ENCODE measurements at regions not wholly inside any gene's neighbourhood (a gene's known extent, or its start where the extent isn't known, plus 50 kb on each side); places are given as distances from the start of the nearest gene placed in this dataset.

GRCh38 chr11:82105331-82105998 is 628.2 kb downstream of the FAM181B start:
- no peak for DNase-seq (ENCODE audit: low read depth)
- Histone ChIP-seq H3K36me3 (ENCODE audit: control insufficient read depth, insufficient read depth, low read length) (no peaks in the 10 kb centered on the region), H3K4me3 (ENCODE audit: low read depth, low read length) (no peak overlapping the region), H3K27me3 (ENCODE audit: control insufficient read depth, insufficient read depth, low read length) (no peaks in the 10 kb centered on the region)
- TF ChIP-seq CTCF (IDR thresholded peaks at IDR 0.05; ENCODE audit: insufficient read depth, low read length, poor library complexity, severe bottlenecking) = no peak

DNA sequence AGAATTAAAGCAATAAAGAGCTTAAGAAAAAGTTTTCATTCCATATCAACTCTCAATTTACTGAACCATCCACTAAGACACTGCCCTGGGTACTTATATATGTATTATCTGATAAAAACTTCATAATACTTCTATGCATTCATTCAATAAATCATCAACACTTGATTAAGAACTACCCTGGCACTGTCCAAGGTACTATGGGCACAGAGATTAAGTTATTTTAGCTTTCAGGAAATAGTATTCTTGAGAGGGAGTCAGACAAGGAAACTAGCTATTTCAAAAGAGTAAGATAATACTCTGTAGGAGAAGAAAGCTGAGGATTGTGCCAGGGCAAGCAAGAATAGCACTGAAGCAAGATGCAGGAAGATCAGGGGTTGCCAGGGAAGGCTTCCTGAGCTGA is 640.8 kb downstream of the FAM181B start:
- DNase-seq (ENCODE audit: low read depth) = no peak
- TF ChIP-seq CTCF (IDR thresholded peaks at IDR 0.05; ENCODE audit: insufficient read depth, low read length, poor library complexity, severe bottlenecking) = no peak
- H3K36me3 ChIP-seq (ENCODE audit: control insufficient read depth, insufficient read depth, low read length) = no peaks in the 10 kb centered on the region

DNA sequence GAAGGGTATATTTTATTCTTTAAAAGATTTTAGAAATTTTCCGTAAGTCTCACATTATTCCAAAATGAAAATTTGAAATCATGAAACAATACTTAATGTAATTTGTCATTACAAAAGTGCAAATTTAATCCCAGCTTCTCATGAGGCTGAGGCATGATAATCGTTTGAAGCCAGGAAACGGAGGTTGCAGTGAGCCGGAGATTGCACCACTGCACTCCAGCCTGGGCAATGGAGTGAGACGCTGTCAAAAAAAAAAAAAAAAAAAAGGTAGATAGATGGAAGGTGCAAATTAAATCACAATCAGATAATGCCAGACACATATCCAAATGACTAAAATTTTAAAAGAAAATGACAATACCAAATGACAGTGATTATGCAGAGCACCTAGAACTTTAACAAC is 644.2 kb downstream of the FAM181B start:
- TF ChIP-seq CTCF (IDR thresholded peaks at IDR 0.05; ENCODE audit: insufficient read depth, low read length, poor library complexity, severe bottlenecking) = no peak
- Histone ChIP-seq H3K36me3 (ENCODE audit: control insufficient read depth, insufficient read depth, low read length) (no peaks in the 10 kb centered on the region), H3K4me3 (ENCODE audit: low read depth, low read length) (no peak overlapping the region), H3K27me3 (ENCODE audit: control insufficient read depth, insufficient read depth, low read length) (no peaks in the 10 kb centered on the region)
- DNase-seq (ENCODE audit: low read depth) = no peak

More for the DNA sequence above, 640.8 kb downstream of the FAM181B start:
- H3K27me3 ChIP-seq (ENCODE audit: control insufficient read depth, insufficient read depth, low read length) = no peaks in the 10 kb centered on the region
- H3K4me3 ChIP-seq (ENCODE audit: low read depth, low read length) = no peak overlapping the region

GRCh38 chr11:82085493-82085892 is 648.2 kb downstream of the FAM181B start:
- Histone ChIP-seq H3K36me3 (ENCODE audit: control insufficient read depth, insufficient read depth, low read length) (no peaks in the 10 kb centered on the region), H3K27me3 (ENCODE audit: control insufficient read depth, insufficient read depth, low read length) (no peaks in the 10 kb centered on the region), H3K4me3 (ENCODE audit: low read depth, low read length) (no peak overlapping the region)
- DNase-seq (ENCODE audit: low read depth) = no peak
- no peak for TF ChIP-seq CTCF (IDR thresholded peaks at IDR 0.05; ENCODE audit: insufficient read depth, low read length, poor library complexity, severe bottlenecking)

GRCh38 chr11:82082976-82083375 is 650.7 kb downstream of the FAM181B start:
- H3K4me3 ChIP-seq (ENCODE audit: low read depth, low read length) = no peak overlapping the region
- TF ChIP-seq CTCF (IDR thresholded peaks at IDR 0.05; ENCODE audit: insufficient read depth, low read length, poor library complexity, severe bottlenecking) = no peak
- no peak for DNase-seq (ENCODE audit: low read depth)
- H3K36me3 ChIP-seq (ENCODE audit: control insufficient read depth, insufficient read depth, low read length) = no peaks in the 10 kb centered on the region
- H3K27me3 ChIP-seq (ENCODE audit: control insufficient read depth, insufficient read depth, low read length) = no peaks in the 10 kb centered on the region

DNA sequence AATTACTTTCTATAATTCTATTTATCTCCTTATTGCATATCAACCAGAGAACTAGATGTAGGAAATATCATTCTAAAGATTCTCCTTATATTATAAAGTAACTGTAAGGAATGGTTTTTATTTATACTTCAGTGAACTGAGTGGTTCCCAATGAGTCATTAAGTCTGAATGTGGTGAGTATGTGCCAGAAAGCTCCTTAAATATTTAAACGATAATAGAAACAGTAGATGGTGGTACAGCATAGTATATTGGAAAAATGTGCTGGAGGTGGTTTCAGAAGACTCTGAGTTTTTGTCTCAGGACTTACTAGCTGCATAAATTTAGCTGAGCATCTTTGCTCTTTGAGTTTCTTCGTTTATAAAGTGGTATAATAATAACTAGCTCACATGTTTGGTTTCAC is 653.5 kb downstream of the FAM181B start:
- Histone ChIP-seq H3K36me3 (ENCODE audit: control insufficient read depth, insufficient read depth, low read length) (no peaks in the 10 kb centered on the region), H3K27me3 (ENCODE audit: control insufficient read depth, insufficient read depth, low read length) (no peaks in the 10 kb centered on the region), H3K4me3 (ENCODE audit: low read depth, low read length) (no peak overlapping the region)
- DNase-seq (ENCODE audit: low read depth) = peak; percentile 9
- no peak for TF ChIP-seq CTCF (IDR thresholded peaks at IDR 0.05; ENCODE audit: insufficient read depth, low read length, poor library complexity, severe bottlenecking)
